H9 (cell line): ENCODE measurements at regions not wholly inside any gene's neighbourhood (a gene's known extent, or its start where the extent isn't known, plus 50 kb on each side); places are given as distances from the start of the nearest gene placed in this dataset.
"Not testable (repeated sequence)": the region's sequence is repeated elsewhere in the genome, so short reads cannot be mapped to it uniquely, and the experiment has no call there.

Source experiments
- DNase-seq: peaks from one replicate; pipeline ENCODE4 v3.0.0-alpha.2; 2017
- H2AFZ ChIP-seq: one replicate; pipeline ENCODE4 v1.6.1; 2013; ENCODE audit warnings: mild to moderate bottlenecking, low read length, control low read depth, moderate library complexity
- H2AK5ac ChIP-seq: 2 replicates; pipeline ENCODE4 v1.6.1; 2013; ENCODE audit warnings: low read length, control low read depth, mixed read lengths; ENCODE audit not compliant: insufficient read length
- H2BK120ac ChIP-seq: one replicate; pipeline ENCODE4 v1.6.1; 2013; ENCODE audit warnings: low read depth, mild to moderate bottlenecking, low read length, control low read depth, inconsistent platforms; ENCODE audit not compliant: poor library complexity, severe bottlenecking
- H2BK12ac ChIP-seq: 2 replicates; pipeline ENCODE4 v1.6.1; 2013; ENCODE audit warnings: low read length, control low read depth, mixed read lengths, low read depth; ENCODE audit not compliant: insufficient read length
- H2BK15ac ChIP-seq: 2 replicates; pipeline ENCODE4 v1.6.1; 2013; ENCODE audit warnings: low read depth, low read length, control low read depth
- H2BK20ac ChIP-seq: one replicate; pipeline ENCODE4 v1.6.1; 2013; ENCODE audit warnings: low read depth, mild to moderate bottlenecking, low read length, control low read depth, inconsistent platforms; ENCODE audit not compliant: poor library complexity, severe bottlenecking
- H2BK5ac ChIP-seq: 2 replicates; pipeline ENCODE4 v1.6.1; 2013; ENCODE audit warnings: low read length, control low read depth, mixed read lengths; ENCODE audit not compliant: insufficient read length
- H3K14ac ChIP-seq: 2 replicates; pipeline ENCODE4 v1.6.1; 2013; ENCODE audit warnings: low read length, control low read depth; ENCODE audit not compliant: insufficient read depth
- H3K18ac ChIP-seq: 2 replicates; pipeline ENCODE4 v1.6.1; 2013; ENCODE audit warnings: low read depth, mild to moderate bottlenecking, mixed read lengths, low read length, control low read depth; ENCODE audit not compliant: insufficient read length
- H3K23ac ChIP-seq: 2 replicates; pipeline ENCODE4 v1.6.1; 2013; ENCODE audit warnings: low read length, control low read depth, mixed read lengths, low read depth; ENCODE audit not compliant: insufficient read length
- H3K23me2 ChIP-seq: 2 replicates; pipeline ENCODE4 v1.6.1; 2013; ENCODE audit warnings: low read depth, mild to moderate bottlenecking, mixed read lengths, low read length, control low read depth; ENCODE audit not compliant: insufficient read length, poor library complexity, severe bottlenecking
- H3K27ac ChIP-seq: 2 replicates; pipeline ENCODE4 v1.5.1; 2013; ENCODE audit warnings: low read length, control low read depth, mixed read lengths, low read depth; ENCODE audit not compliant: insufficient read length
- H3K27me3 ChIP-seq: 2 replicates; pipeline ENCODE4 v1.6.1; 2013; ENCODE audit warnings: low read length, control low read depth, inconsistent platforms; ENCODE audit not compliant: insufficient read depth
- H3K4ac ChIP-seq: 2 replicates; pipeline ENCODE4 v1.6.1; 2013; ENCODE audit warnings: low read depth, mild to moderate bottlenecking, control low read depth, inconsistent platforms, low read length, moderate library complexity
- H3K4me1 ChIP-seq: 2 replicates; pipeline ENCODE4 v1.6.1; 2013; ENCODE audit warnings: low read length, control low read depth, inconsistent platforms; ENCODE audit not compliant: insufficient read depth
- H3K4me2 ChIP-seq: 2 replicates; pipeline ENCODE4 v1.6.1; 2013; ENCODE audit warnings: low read length, control low read depth, mixed read lengths; ENCODE audit not compliant: insufficient read length, insufficient read depth
- H3K56ac ChIP-seq: 2 replicates; pipeline ENCODE4 v1.6.1; 2013; ENCODE audit warnings: low read depth, mild to moderate bottlenecking, mixed read lengths, low read length, control low read depth; ENCODE audit not compliant: insufficient read length
- H3K79me1 ChIP-seq: 2 replicates; pipeline ENCODE4 v1.6.1; 2013; ENCODE audit warnings: low read depth, mild to moderate bottlenecking, moderate library complexity, low read length, control low read depth, inconsistent platforms; ENCODE audit not compliant: insufficient read depth, poor library complexity, severe bottlenecking
- H3K79me2 ChIP-seq: 2 replicates; pipeline ENCODE4 v1.6.1; 2013; ENCODE audit warnings: low read length, control low read depth, inconsistent platforms; ENCODE audit not compliant: insufficient read depth
- H3K9ac ChIP-seq: 2 replicates; pipeline ENCODE4 v1.6.1; 2013; ENCODE audit warnings: low read length, control low read depth, mixed read lengths; ENCODE audit not compliant: insufficient read length; ENCODE audit errors: extremely low read depth
- H3K9me3 ChIP-seq: one replicate; pipeline ENCODE4 v1.6.1; 2013; ENCODE audit warnings: low read depth, low read length, inconsistent platforms; ENCODE audit not compliant: control insufficient read depth
- H3T11ph ChIP-seq: one replicate; pipeline ENCODE4 v1.6.1; 2013; ENCODE audit warnings: mild to moderate bottlenecking, low read length, control low read depth, inconsistent platforms
- H4K20me1 ChIP-seq: one replicate; pipeline ENCODE4 v1.6.1; 2013; ENCODE audit not compliant: control insufficient read depth, insufficient read length, insufficient read depth
- H4K5ac ChIP-seq: 2 replicates; pipeline ENCODE4 v1.6.1; 2013; ENCODE audit warnings: low read depth, mild to moderate bottlenecking, mixed read lengths, low read length, control low read depth; ENCODE audit not compliant: insufficient read length
- H4K8ac ChIP-seq: replicated peaks from 2 replicates; pipeline ENCODE4 v1.6.1; 2013; ENCODE audit warnings: low read length, control low read depth, mixed read lengths, low read depth; ENCODE audit not compliant: insufficient read length
- H4K91ac ChIP-seq: 2 replicates; pipeline ENCODE4 v1.6.1; 2013; ENCODE audit warnings: low read depth, mild to moderate bottlenecking, moderate library complexity, mixed read lengths, low read length, control low read depth; ENCODE audit not compliant: insufficient read length
- H3K27ac Mint-ChIP-seq, 3 experiments: 2 replicates in 2 of 3; 3 replicates in 1 of 3; pipeline ENCODE4 v1.8.0; 2020 to 2021; ENCODE audit warnings: mixed read lengths in 3 of 3, mild to moderate bottlenecking in 1 of 3, moderate library complexity in 1 of 3
- H3K27me3 Mint-ChIP-seq: 2 replicates; pipeline ENCODE4 v1.8.0; 2021; ENCODE audit warnings: low read depth, mild to moderate bottlenecking, moderate library complexity, mixed read lengths
- H3K36me3 Mint-ChIP-seq, 3 experiments: 2 replicates in 2 of 3; 3 replicates in 1 of 3; pipeline ENCODE4 v1.8.0; 2020 to 2021; ENCODE audit warnings: low read depth in 3 of 3, mixed read lengths in 3 of 3; ENCODE audit not compliant: insufficient read depth in 1 of 3
- H3K4me1 Mint-ChIP-seq, 2 experiments: 2 replicates each; pipeline ENCODE4 v1.8.0; 2020; ENCODE audit warnings: mixed read lengths in 2 of 2
- H3K4me3 Mint-ChIP-seq, 2 experiments: 2 replicates in 1 of 2; 3 replicates in 1 of 2; pipeline ENCODE4 v1.8.0; 2020 to 2021; ENCODE audit warnings: mild to moderate bottlenecking in 2 of 2, mixed read lengths in 2 of 2, moderate library complexity in 1 of 2
- H3K9me3 Mint-ChIP-seq, 2 experiments: 2 replicates in 1 of 2; 3 replicates in 1 of 2; pipeline ENCODE4 v1.8.0; 2020; ENCODE audit warnings: mild to moderate bottlenecking in 2 of 2, mixed read lengths in 2 of 2, moderate library complexity in 1 of 2
- CTCF ChIP-seq: fragments of 200-600 bp; sonication (generic); conservative IDR thresholded peaks from 3 replicates; pipeline ENCODE4 v1.8.0; 2021; ENCODE audit warnings: antibody characterized with exemption, mild to moderate bottlenecking
- WGBS: extraction: QIAGEN DNeasy Blood & Tissue Kit; methylation state at CpG from one replicate; pipeline ENCODE4 v1.1.7; 2013; ENCODE audit warnings: missing lambda C conversion rate, low lambda C conversion rate, mixed read lengths; ENCODE audit not compliant: insufficient read length; ENCODE audit errors: extremely low coverage; 5-methylcytosine and 5-hydroxymethylcytosine counted together

DNA sequence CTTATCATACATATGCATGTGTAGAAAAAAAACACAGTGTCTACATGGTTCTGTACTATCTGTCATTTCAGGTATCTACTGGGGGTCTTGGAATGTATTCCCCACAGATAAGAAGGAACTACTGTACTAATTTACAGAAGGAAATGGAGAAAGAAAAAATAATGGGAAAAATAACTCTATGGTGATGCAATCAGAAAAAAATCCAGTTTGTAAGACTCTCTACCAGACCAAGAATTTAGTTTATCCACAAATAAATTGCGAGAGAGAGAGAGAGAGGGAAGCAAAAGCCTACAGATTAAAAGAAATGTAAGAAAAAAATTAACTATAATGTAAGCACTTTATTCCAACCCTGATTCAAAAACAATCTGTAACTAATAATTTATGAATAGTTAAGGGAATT is 708.6 kb upstream of the ZNF608 start:
- no peak overlapping the region for H3K4me3 Mint-ChIP-seq
- H2AK5ac ChIP-seq = no peak overlapping the region
- no peaks in the 10 kb centered on the region for H3K23me2 ChIP-seq
- no peak overlapping the region for H2BK120ac ChIP-seq
- no peaks in the 10 kb centered on the region for H3K4me1 Mint-ChIP-seq
- no peak overlapping the region for H3K14ac ChIP-seq
- no peak overlapping the region for H4K5ac ChIP-seq
- no peak overlapping the region for H2AFZ ChIP-seq
- no peak overlapping the region for H2BK20ac ChIP-seq
- DNase-seq = no peak
- H4K8ac ChIP-seq = no peak overlapping the region
- TF ChIP-seq CTCF = no peak
- no peak overlapping the region for H2BK5ac ChIP-seq
- no peaks in the 10 kb centered on the region for H3K27me3 ChIP-seq
- H2BK15ac ChIP-seq = no peak overlapping the region
- no peak overlapping the region for H4K91ac ChIP-seq
- no peak overlapping the region for H3K4ac ChIP-seq
- H3K79me2 ChIP-seq = no peaks in the 10 kb centered on the region
- no peak overlapping the region for H3K4me2 ChIP-seq
- H3K27ac Mint-ChIP-seq = no peak overlapping the region
- no peak overlapping the region for H3K56ac ChIP-seq
- no peaks in the 10 kb centered on the region for H3K9me3 ChIP-seq
- no peaks in the 10 kb centered on the region for H3K79me1 ChIP-seq
- no peak overlapping the region for H3K18ac ChIP-seq
- H3K27ac ChIP-seq = no peak overlapping the region
- H3T11ph ChIP-seq = no peak overlapping the region
- H3K36me3 Mint-ChIP-seq = peaks cover 4 to 17% (median 11%) of the 10 kb centered on the region in 3 experiments
- no peak overlapping the region for H3K23ac ChIP-seq
- H3K4me1 ChIP-seq = no peaks in the 10 kb centered on the region
- H3K9me3 Mint-ChIP-seq = peaks cover 7 to 22% of the 10 kb centered on the region in 2 experiments
- H2BK12ac ChIP-seq = no peak overlapping the region
- H3K9ac ChIP-seq = no peak overlapping the region
- WGBS = no CpG with 5 or more reads among the region's 1 CpG
- H3K27me3 Mint-ChIP-seq = no peaks in the 10 kb centered on the region
- H4K20me1 ChIP-seq = no peaks in the 10 kb centered on the region

- H3K9me3 ChIP-seq, H3K4me1 ChIP-seq, H3K18ac ChIP-seq, H3K14ac ChIP-seq, H3K27ac Mint-ChIP-seq, H3K27me3 ChIP-seq, H3K27me3 Mint-ChIP-seq, H3K27ac ChIP-seq, H4K5ac ChIP-seq, H3K79me1 ChIP-seq, H2BK120ac ChIP-seq, H2BK12ac ChIP-seq, H3K56ac ChIP-seq, H2AFZ ChIP-seq, H3T11ph ChIP-seq, H4K91ac ChIP-seq, H3K4me2 ChIP-seq, H2BK15ac ChIP-seq, H2BK5ac ChIP-seq, H3K79me2 ChIP-seq, H3K23me2 ChIP-seq, H3K4ac ChIP-seq, H2BK20ac ChIP-seq, H3K4me3 Mint-ChIP-seq, DNase-seq, H4K8ac ChIP-seq, H3K23ac ChIP-seq, H3K9ac ChIP-seq, H2AK5ac ChIP-seq, H3K4me1 Mint-ChIP-seq, H4K20me1 ChIP-seq: not testable (repeated sequence)
- no CpG with 5 or more reads among the region's 4 CpGs for WGBS
- Mint-ChIP-seq H3K9me3 (peaks cover 7 to 22% of the 10 kb centered on the region in 2 experiments), H3K36me3 (peaks cover 4 to 17% (median 11%) of the 10 kb centered on the region in 3 experiments)
Observed at GRCh38 chr5:125456005-125456404, 709.6 kb upstream of the ZNF608 start.
